ENCODE measurements at regions not wholly inside any gene's neighbourhood (a gene's known extent, or its start where the extent isn't known, plus 50 kb on each side); places are given as distances from the start of the nearest gene placed in this dataset.

DNA sequence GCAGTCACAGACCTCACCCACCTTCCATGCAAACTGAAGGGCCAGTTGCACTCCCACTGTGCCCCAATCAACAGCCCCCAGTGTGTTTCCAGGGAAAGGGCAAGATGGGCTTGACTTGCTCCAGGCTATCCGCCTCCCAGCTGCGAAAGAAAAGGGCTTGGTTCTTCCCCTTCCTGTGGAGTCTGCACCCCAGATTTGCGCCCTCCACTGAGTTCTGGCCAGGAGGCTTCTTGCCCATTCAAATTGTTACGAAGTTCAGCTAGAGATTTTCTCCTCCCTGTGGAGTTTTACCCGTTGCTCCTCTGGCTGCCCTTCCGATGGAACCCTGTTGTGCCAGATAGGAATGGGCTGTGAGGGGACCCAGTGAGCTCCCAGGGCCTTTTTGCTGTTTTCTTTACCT lies 1096.9 kb upstream of the ALCAM start:
- Histone ChIP-seq H3K9ac (ENCODE audit: insufficient read depth in 1 of 2, low read length in 2 of 2) (no peak overlapping the region), H3K36me3 (ENCODE audit: control insufficient read depth in 4 of 4, insufficient read depth in 4 of 4, low read length in 4 of 4) (no peaks in the 10 kb centered on the region), H3K27me3 (ENCODE audit: control insufficient read depth in 3 of 3, insufficient read depth in 3 of 3, low read length in 2 of 3) (no peaks in the 10 kb centered on the region), H3K9me3 (ENCODE audit: control insufficient read depth in 4 of 4, insufficient read depth in 3 of 4, low read length in 3 of 4) (peaks cover 0 to 4% (median 2%) of the 10 kb centered on the region in 4 donors), H3K27ac (ENCODE audit: low read depth in 1 of 2, low read length in 1 of 2) (no peak overlapping the region), H3K4me3 (no peak overlapping the region), H3K4me1 (ENCODE audit: control insufficient read depth in 5 of 5, insufficient read depth in 5 of 5, low read length in 5 of 5) (no peaks in the 10 kb centered on the region)
- TF ChIP-seq, protein P1, sequence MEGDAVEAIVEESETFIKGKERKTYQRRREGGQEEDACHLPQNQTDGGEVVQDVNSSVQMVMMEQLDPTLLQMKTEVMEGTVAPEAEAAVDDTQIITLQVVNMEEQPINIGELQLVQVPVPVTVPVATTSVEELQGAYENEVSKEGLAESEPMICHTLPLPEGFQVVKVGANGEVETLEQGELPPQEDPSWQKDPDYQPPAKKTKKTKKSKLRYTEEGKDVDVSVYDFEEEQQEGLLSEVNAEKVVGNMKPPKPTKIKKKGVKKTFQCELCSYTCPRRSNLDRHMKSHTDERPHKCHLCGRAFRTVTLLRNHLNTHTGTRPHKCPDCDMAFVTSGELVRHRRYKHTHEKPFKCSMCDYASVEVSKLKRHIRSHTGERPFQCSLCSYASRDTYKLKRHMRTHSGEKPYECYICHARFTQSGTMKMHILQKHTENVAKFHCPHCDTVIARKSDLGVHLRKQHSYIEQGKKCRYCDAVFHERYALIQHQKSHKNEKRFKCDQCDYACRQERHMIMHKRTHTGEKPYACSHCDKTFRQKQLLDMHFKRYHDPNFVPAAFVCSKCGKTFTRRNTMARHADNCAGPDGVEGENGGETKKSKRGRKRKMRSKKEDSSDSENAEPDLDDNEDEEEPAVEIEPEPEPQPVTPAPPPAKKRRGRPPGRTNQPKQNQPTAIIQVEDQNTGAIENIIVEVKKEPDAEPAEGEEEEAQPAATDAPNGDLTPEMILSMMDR (IDR thresholded peaks at IDR 0.05; ENCODE audit: control extremely low read depth, extremely low read depth), result no peak
- no peak for ATAC-seq (ENCODE audit: insufficient read depth, low FRiP score)
- 79 to 84% methylated on average over 6 of the region's 6 CpGs for WGBS, 2 donors
- no peak for DNase-seq

DNA sequence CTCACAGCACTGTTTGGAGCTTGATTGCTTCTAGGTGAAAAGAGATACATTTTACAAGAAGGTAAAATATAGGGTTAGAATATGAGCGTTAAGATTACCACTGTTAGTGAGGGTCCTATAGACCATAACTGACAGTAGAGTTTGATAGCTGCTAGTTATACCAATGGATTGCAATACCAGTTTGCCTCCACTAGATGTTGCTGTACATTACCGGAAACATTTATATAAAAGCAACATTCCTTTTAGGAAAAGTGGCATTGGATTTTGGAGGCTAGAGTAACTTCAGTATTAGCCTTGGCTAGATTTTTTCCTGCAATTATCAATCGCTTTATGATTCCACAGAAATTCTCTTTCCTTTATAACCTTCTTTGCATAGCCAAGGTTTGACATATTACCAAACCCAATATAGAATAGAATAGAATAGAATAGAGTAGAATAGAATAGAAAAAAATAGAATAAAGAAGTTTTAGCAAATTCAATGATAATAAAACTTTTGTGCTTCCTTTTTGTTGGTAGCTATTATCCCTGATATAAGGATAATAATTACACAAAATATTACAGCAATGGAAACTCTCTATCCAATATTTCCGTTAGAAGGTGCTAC lies 1093.6 kb upstream of the ALCAM start:
- TF ChIP-seq, protein P1 (IDR thresholded peaks at IDR 0.05; ENCODE audit: control extremely low read depth, extremely low read depth), result no peak
- ATAC-seq (ENCODE audit: insufficient read depth, low FRiP score) (no peak), DNase-seq (peak in 2 of 3 donors; percentile 43 to 48)
- Histone ChIP-seq H3K9ac (ENCODE audit: insufficient read depth in 1 of 2, low read length in 2 of 2) (no peak overlapping the region), H3K27ac (ENCODE audit: low read depth in 1 of 2, low read length in 1 of 2) (no peak overlapping the region), H3K9me3 (ENCODE audit: control insufficient read depth in 4 of 4, insufficient read depth in 3 of 4, low read length in 3 of 4) (peaks cover 0 to 20% (median 2%) of the 10 kb centered on the region in 4 donors), H3K4me1 (ENCODE audit: control insufficient read depth in 5 of 5, insufficient read depth in 5 of 5, low read length in 5 of 5) (no peaks in the 10 kb centered on the region), H3K4me3 (no peak overlapping the region), H3K36me3 (ENCODE audit: control insufficient read depth in 4 of 4, insufficient read depth in 4 of 4, low read length in 4 of 4) (no peaks in the 10 kb centered on the region), H3K27me3 (ENCODE audit: control insufficient read depth in 3 of 3, insufficient read depth in 3 of 3, low read length in 2 of 3) (no peaks in the 10 kb centered on the region)
- WGBS, 2 donors, result 70 to 74% methylated on average over 4 of the region's 4 CpGs

DNA sequence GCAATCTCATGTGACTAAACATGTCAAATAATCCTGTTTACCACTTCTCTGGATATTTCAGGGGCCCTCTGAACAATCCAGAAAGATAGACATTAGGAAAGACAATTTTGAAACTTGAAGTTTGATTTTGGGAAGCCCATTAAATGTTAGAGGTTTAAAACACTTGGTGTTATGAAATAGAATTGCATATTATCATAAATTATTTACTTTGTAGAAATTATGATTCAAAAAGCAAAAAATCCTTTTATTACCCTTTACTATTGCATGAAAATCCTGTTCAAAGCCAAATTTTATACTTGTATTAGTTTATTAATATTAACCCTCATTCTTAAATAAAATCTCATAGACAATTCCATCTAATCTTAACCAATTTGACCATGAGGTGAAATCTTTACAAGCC lies 1091.5 kb upstream of the ALCAM start:
- Histone ChIP-seq H3K4me1 (ENCODE audit: control insufficient read depth in 5 of 5, insufficient read depth in 5 of 5, low read length in 5 of 5) (no peaks in the 10 kb centered on the region), H3K4me3 (no peak overlapping the region), H3K27me3 (ENCODE audit: control insufficient read depth in 3 of 3, insufficient read depth in 3 of 3, low read length in 2 of 3) (no peaks in the 10 kb centered on the region), H3K36me3 (ENCODE audit: control insufficient read depth in 4 of 4, insufficient read depth in 4 of 4, low read length in 4 of 4) (no peaks in the 10 kb centered on the region), H3K9ac (ENCODE audit: insufficient read depth in 1 of 2, low read length in 2 of 2) (no peak overlapping the region), H3K9me3 (ENCODE audit: control insufficient read depth in 4 of 4, insufficient read depth in 3 of 4, low read length in 3 of 4) (peaks cover 0 to 22% (median 0%) of the 10 kb centered on the region in 4 donors), H3K27ac (ENCODE audit: low read depth in 1 of 2, low read length in 1 of 2) (no peak overlapping the region)
- DNase-seq (no peak), ATAC-seq (ENCODE audit: insufficient read depth, low FRiP score) (no peak)
- TF ChIP-seq, protein P1 (IDR thresholded peaks at IDR 0.05; ENCODE audit: control extremely low read depth, extremely low read depth), result no peak

DNA sequence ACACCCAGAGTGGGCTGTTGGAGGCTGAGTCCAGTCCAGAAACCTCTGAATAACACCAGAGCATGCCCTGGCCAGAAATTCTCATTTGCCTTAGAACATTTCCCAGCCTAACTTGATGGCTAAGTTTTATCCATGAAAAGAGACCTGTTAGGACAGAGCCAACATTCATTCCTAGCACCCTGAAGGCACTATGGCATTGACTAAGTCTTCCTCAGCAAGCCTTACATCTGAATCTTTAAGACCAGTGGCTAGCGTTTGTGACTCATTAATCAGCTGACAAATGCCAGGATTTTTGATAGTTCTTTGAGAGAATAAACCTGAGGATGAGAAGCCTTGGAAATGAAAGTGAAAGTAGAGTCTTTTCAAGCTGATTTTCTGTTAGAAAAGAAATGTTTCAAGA lies 1087.1 kb upstream of the ALCAM start:
- Histone ChIP-seq H3K4me3 (no peak overlapping the region), H3K9me3 (ENCODE audit: control insufficient read depth in 4 of 4, insufficient read depth in 3 of 4, low read length in 3 of 4) (peaks cover 0 to 20% (median 6%) of the 10 kb centered on the region in 4 donors), H3K9ac (ENCODE audit: insufficient read depth in 1 of 2, low read length in 2 of 2) (no peak overlapping the region), H3K36me3 (ENCODE audit: control insufficient read depth in 4 of 4, insufficient read depth in 4 of 4, low read length in 4 of 4) (no peaks in the 10 kb centered on the region), H3K4me1 (ENCODE audit: control insufficient read depth in 5 of 5, insufficient read depth in 5 of 5, low read length in 5 of 5) (no peaks in the 10 kb centered on the region), H3K27me3 (ENCODE audit: control insufficient read depth in 3 of 3, insufficient read depth in 3 of 3, low read length in 2 of 3) (no peaks in the 10 kb centered on the region), H3K27ac (ENCODE audit: low read depth in 1 of 2, low read length in 1 of 2) (no peak overlapping the region)
- TF ChIP-seq, protein P1 (IDR thresholded peaks at IDR 0.05; ENCODE audit: control extremely low read depth, extremely low read depth), result no peak
- DNase-seq (no peak), ATAC-seq (ENCODE audit: insufficient read depth, low FRiP score) (no peak)
- 30 to 48% methylated on average over 1 of the region's 1 CpG for WGBS, 2 donors

Data from lung (tissue), 11 donors.